ENCODE measurements at regions not wholly inside any gene's neighbourhood (a gene's known extent, or its start where the extent isn't known, plus 50 kb on each side); places are given as distances from the start of the nearest gene placed in this dataset.

GRCh38 chr14:29126865-29127264 is 360.3 kb downstream of the FOXG1 start:
- TF ChIP-seq CTCF (IDR thresholded peaks at IDR 0.05) (no peak), POLR2A (IDR thresholded peaks at IDR 0.05) (no peak)
